Heart left ventricle (tissue), 16 donors: ENCODE measurements at regions not wholly inside any gene's neighbourhood (a gene's known extent, or its start where the extent isn't known, plus 50 kb on each side); places are given as distances from the start of the nearest gene placed in this dataset.
A peak's percentile ranks its signal among the peaks of the same experiment; 100 is the strongest.

Source experiments
- ATAC-seq, 4 donors: fragments of 200-7000 bp; cut with Tn5 transposase; one replicate each; pipeline ENCODE4 v1.9.1; 2020 to 2022; ENCODE audit warnings: moderate library complexity in 4 of 4, mild to moderate bottlenecking in 3 of 4, moderate number of reproducible peaks in 1 of 4
- DNase-seq, 5 donors: peaks; one replicate each; pipeline ENCODE4 v3.0.0-alpha.2; 2020
- H3K27ac ChIP-seq, 12 donors: fragments of 200-600 bp; sonication (generic) in 4 of 12; one replicate each; pipeline versions ENCODE4 v1.5.0 to v1.8.0; 2016 to 2022; ENCODE audit warnings: mild to moderate bottlenecking in 2 of 12
- H3K27me3 ChIP-seq, 9 donors: fragments of 200-600 bp; sonication (generic) in 2 of 9; one replicate each; pipeline versions ENCODE4 v1.5.1 to v1.8.0; 2016 to 2022; ENCODE audit warnings: mild to moderate bottlenecking in 3 of 9
- H3K36me3 ChIP-seq, 9 donors: fragments of 200-600 bp; sonication (generic) in 2 of 9; one replicate each; pipeline versions ENCODE4 v1.5.0 to v1.8.0; 2018 to 2022; ENCODE audit warnings: mild to moderate bottlenecking in 2 of 9
- H3K4me1 ChIP-seq, 12 donors: fragments of 200-600 bp; sonication (generic) in 4 of 12; one replicate each; pipeline versions ENCODE4 v1.5.0 to v1.8.0; 2016 to 2022; ENCODE audit warnings: mild to moderate bottlenecking in 3 of 12
- H3K4me3 ChIP-seq, 12 donors: fragments of 200-600 bp; sonication (generic) in 4 of 12; one replicate each; pipeline versions ENCODE4 v1.5.0 to v1.8.0; 2017 to 2022; ENCODE audit warnings: mild to moderate bottlenecking in 9 of 12, moderate library complexity in 4 of 12
- H3K9me3 ChIP-seq, 12 donors: fragments of 200-600 bp; sonication (generic) in 4 of 12; one replicate each; pipeline versions ENCODE4 v1.5.0 to v1.8.0; 2016 to 2022; ENCODE audit warnings: mild to moderate bottlenecking in 1 of 12
- CTCF ChIP-seq, 12 donors: fragments of 200-600 bp; sonication (generic) in 4 of 12; IDR thresholded peaks; one replicate each; pipeline versions ENCODE4 v1.5.0 to v1.8.0; 2018 to 2022; ENCODE audit warnings: antibody characterized with exemption in 12 of 12, mild to moderate bottlenecking in 5 of 12
- POLR2A ChIP-seq, 2 donors: fragments of 450-650 bp; IDR thresholded peaks; one replicate each; pipeline ENCODE4 v1.6.1; 2017; ENCODE audit warnings: antibody characterized with exemption in 2 of 2, mild to moderate bottlenecking in 2 of 2, moderate library complexity in 2 of 2
- WGBS, 4 donors: extraction: QIAGEN DNeasy Blood & Tissue Kit in 2 of 4; methylation state at CpG; one replicate each; pipeline versions ENCODE4 v1.1.5 to v1.1.7; 2013 to 2018; 5-methylcytosine and 5-hydroxymethylcytosine counted together
- intact Hi-C, 10 donors: fragments of 100-400 bp; cut with DNase I; formaldehyde crosslinking; loops; one replicate each; pipeline versions ENCODE4 v1.11.1 to v1.14.2; 2022
- donor health status: ischemic (EF 13 %, LVEDD 7.1; RV severe dilation, severe dysfunction).
- donor health status: healthy with polysubstance abuse.
- donor health status: DM: no; HTN: yes; CAD: no.
- donor health status: DM: no; HTN: no; CAD: no.
- donor health status: ischemic (EF 25% LVEDD 6.9; RV normal size, moderate dysfunction).
- donor health status: ischemic (EF 25% LVEDD 5.7; RV mildly dilated, moderate dysfunction).
- donor health status: healthy.
- donor health status: DM: yes; HTN: yes; CAD: no.
- donor health status: ischemic (EF 35%, LVEDD 5.7; RV mildly dilated, moderate dysfunction).
- donor health status: nonischemic (EF 11% LVEDD 7.7; RV severe dilation, severe dysfunction).
- donor health status: DM: yes; HTN: yes; CAD: no.
- donor health status: PGD.
- donor health status: ischemic (EF 29% LVEDD 5.4; RV normal size, mild dysfunction).
- donor health status: nonischemic (EF 23%, LVEDD 6.1; RV moderate dilation, normal function).

DNA sequence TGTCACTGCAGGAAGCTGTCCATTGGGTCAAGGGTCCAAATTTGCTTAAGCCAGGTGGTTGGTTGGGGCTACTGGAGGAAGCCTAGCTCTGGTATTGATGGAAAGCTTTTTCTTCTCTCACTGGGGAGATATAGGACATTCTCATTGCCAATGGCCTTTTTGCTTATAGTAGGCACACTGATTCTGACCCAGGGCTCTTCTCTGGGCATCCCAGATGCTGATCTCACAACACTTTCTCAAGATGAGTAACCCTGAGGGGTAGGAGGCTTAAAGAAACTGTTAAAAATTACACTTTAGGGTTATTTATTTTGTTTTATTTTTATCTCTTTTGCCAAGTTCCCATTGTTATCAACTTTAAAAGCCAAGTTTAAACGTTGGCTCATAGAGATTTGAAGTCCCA, 337.8 kb downstream of the LRRC3B start:
- Histone ChIP-seq H3K27ac (no peak overlapping the region), H3K4me3 (no peak overlapping the region), H3K36me3 (no peaks in the 10 kb centered on the region), H3K27me3 (no peaks in the 10 kb centered on the region), H3K9me3 (peaks cover 0 to under 1% (median 0%) of the 10 kb centered on the region in 12 donors), H3K4me1 (no peaks in the 10 kb centered on the region)
- TF ChIP-seq POLR2A (IDR thresholded peaks at IDR 0.05): no peak
- no peak for TF ChIP-seq CTCF (IDR thresholded peaks at IDR 0.05)
- ATAC-seq (no peak), DNase-seq (no peak)
- intact Hi-C loops: no loop called here
- WGBS, 4 donors: 44 to 60% (median 55%) methylated on average over 1 of the region's 1 CpG

DNA sequence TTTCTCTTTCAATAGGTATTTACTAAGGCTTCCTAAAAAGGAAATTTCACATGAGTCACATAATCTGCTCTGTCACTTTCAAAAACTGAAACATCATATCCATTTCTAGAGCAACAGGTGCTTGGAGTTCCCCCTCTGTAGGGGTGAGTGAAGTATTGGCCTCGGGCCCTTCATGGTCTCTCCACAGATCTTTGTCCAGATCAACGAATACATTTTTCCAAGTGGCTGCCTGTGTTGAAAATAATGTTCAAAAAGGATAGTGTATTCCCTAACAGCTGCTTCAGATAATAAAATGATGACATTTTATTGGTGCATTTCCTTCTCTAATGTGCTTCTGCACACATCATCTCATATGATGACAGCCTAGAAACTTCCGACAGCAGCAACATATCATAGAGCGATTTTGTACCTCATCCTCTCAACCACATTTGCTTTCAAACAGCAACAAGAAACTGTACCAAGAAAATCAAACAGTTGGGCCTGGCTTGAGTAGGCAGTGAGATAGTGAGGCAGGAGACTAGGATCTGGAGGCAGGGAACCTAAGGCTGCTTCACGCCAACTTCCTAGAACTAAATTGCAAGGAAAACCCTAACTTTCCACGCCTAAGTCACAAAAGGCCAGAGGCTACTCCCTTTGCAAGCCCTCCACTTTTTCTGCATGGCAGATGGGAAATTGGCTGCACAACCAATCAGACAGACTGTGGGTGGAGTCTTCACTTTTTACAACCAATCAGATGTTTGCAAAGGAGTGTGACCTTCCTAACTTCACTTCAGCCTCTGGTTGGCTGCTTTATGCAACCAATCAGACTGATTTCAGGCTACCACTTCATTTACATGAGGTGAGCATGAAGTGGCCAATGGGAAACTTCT, 340.2 kb downstream of the LRRC3B start:
- Histone ChIP-seq H3K36me3 (no peaks in the 10 kb centered on the region), H3K4me1 (no peaks in the 10 kb centered on the region), H3K27ac (peak overlapping the region in 4 of 12 donors; percentile 1 to 21 (median 11)), H3K9me3 (peaks cover 0 to 4% (median 0%) of the 10 kb centered on the region in 12 donors), H3K27me3 (no peaks in the 10 kb centered on the region), H3K4me3 (peak overlapping the region in 5 of 12 donors; percentile 2 to 32 (median 17))
- TF ChIP-seq POLR2A (IDR thresholded peaks at IDR 0.05) (no peak), CTCF (IDR thresholded peaks at IDR 0.05) (no peak)
- WGBS, 4 donors: 75 to 83% (median 78%) methylated on average over 6 of the region's 6 CpGs
- ATAC-seq (peak; percentile 51 to 89 (median 78)), DNase-seq (peak in 2 of 5 donors; percentile 19 to 23)
- intact Hi-C loops: no loop called here

DNA sequence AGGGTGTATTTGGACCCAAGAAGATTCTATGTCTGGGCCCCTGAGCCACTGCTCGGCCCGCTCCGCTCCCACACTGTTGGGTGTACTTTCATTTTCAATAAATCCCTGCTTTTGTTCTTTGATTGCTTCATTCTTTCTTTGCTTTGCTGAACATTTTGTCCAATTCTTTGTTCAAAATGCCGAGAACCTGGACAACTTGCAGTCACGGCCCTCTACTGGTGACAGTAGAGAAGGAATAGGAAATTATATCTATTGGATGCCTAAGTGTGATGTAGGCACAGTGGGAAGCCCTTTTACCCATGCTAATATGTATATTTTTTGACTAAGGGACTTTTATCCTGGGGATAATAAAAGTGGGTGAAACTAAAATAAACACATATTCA, 340.8 kb downstream of the LRRC3B start:
- DNase-seq (no peak), ATAC-seq (peak in 2 of 4 donors; percentile 26 to 50)
- intact Hi-C loops: no loop called here
- no peaks in the 10 kb centered on the region for H3K27me3 ChIP-seq
- H3K9me3 ChIP-seq: peaks cover 0 to 4% (median 0%) of the 10 kb centered on the region in 12 donors
- peak overlapping the region in 4 of 12 donors; percentile 1 to 21 (median 11) for H3K27ac ChIP-seq
- H3K4me1 ChIP-seq: no peaks in the 10 kb centered on the region
- TF ChIP-seq POLR2A (IDR thresholded peaks at IDR 0.05) (no peak), CTCF (IDR thresholded peaks at IDR 0.05) (peak in 5 of 12 donors; percentile 11 to 38 (median 35))
- no peaks in the 10 kb centered on the region for H3K36me3 ChIP-seq
- peak overlapping the region in 5 of 12 donors; percentile 2 to 32 (median 17) for H3K4me3 ChIP-seq
- 77 to 89% (median 87%) methylated on average over 5 of the region's 5 CpGs for WGBS, 4 donors

DNA sequence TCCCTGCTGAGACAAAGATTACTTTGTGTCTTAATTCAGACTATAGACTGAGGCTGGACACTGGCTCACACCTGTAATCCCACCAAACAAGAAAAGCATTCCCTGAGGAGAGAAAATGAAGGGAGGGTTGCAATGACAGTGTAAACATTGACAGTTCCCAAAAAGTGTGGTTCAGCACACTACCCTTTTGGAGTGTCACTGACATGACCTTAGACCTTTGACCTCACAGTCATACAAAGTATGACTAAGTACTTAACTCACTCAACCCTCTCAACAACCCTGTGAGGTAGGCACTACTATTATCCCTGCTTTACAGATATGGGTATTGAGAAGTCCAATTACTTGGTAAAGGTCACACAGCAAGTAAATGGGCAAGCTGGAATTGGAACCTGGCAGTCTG, 341.7 kb downstream of the LRRC3B start:
- DNase-seq (no peak), ATAC-seq (no peak)
- intact Hi-C loops: no loop called here
- no peak overlapping the region for H3K4me3 ChIP-seq
- no peaks in the 10 kb centered on the region for H3K27me3 ChIP-seq
- H3K36me3 ChIP-seq: no peaks in the 10 kb centered on the region
- no peaks in the 10 kb centered on the region for H3K4me1 ChIP-seq
- no peak overlapping the region for H3K27ac ChIP-seq
- no peak for TF ChIP-seq CTCF (IDR thresholded peaks at IDR 0.05)
- TF ChIP-seq POLR2A (IDR thresholded peaks at IDR 0.05): no peak
- peaks cover 0 to 4% (median 0%) of the 10 kb centered on the region in 12 donors for H3K9me3 ChIP-seq
